Astrocyte (in vitro differentiated cells and primary cell): ENCODE measurements at regions not wholly inside any gene's neighbourhood (a gene's known extent, or its start where the extent isn't known, plus 50 kb on each side); places are given as distances from the start of the nearest gene placed in this dataset.

ENCODE experiments used
- DNase-seq: peaks from one replicate; pipeline ENCODE4 v3.0.0-alpha.2; 2010; ENCODE audit warnings: low read depth
- FAIRE-seq: peaks from 2 replicates; lab custom pipeline; 2011; peaks lifted over from hg19 to GRCh38; lab: Jason Lieb, UNC
- H2AFZ ChIP-seq: 2 replicates; pipeline ENCODE4 v1.6.0; 2012; ENCODE audit warnings: low read depth, low read length, inconsistent platforms
- H3K27ac ChIP-seq: 2 replicates; pipeline ENCODE4 v1.5.1; 2011; ENCODE audit warnings: low read depth, low read length, inconsistent platforms
- H3K27me3 ChIP-seq: 2 replicates; pipeline ENCODE4 v1.6.0; 2011; ENCODE audit warnings: low read length, inconsistent platforms; ENCODE audit not compliant: insufficient read depth
- H3K36me3 ChIP-seq: 2 replicates; pipeline ENCODE4 v1.5.1; 2011; ENCODE audit warnings: low read length, inconsistent platforms; ENCODE audit not compliant: insufficient read depth
- H3K4me1 ChIP-seq: 2 replicates; pipeline ENCODE4 v1.5.1; 2011; ENCODE audit warnings: low read length, inconsistent platforms; ENCODE audit not compliant: insufficient read depth
- H3K4me2 ChIP-seq: 2 replicates; pipeline ENCODE4 v1.6.0; 2012; ENCODE audit warnings: low read length, inconsistent platforms
- H3K4me3 ChIP-seq: 2 replicates; pipeline ENCODE4 v1.5.1; 2011; ENCODE audit warnings: low read depth, mild to moderate bottlenecking, low read length, inconsistent platforms; ENCODE audit not compliant: insufficient read depth
- H3K79me2 ChIP-seq: 2 replicates; pipeline ENCODE4 v1.6.0; 2012; ENCODE audit warnings: mild to moderate bottlenecking, low read length, inconsistent platforms; ENCODE audit not compliant: insufficient read depth
- H3K9ac ChIP-seq: 2 replicates; pipeline ENCODE4 v1.6.0; 2012; ENCODE audit warnings: mild to moderate bottlenecking, low read length, inconsistent platforms
- H3K9me3 ChIP-seq: 2 replicates; pipeline ENCODE4 v1.5.1; 2012; ENCODE audit warnings: low read depth, mild to moderate bottlenecking, low read length, inconsistent platforms; ENCODE audit not compliant: insufficient read depth
- H4K20me1 ChIP-seq: 2 replicates; pipeline ENCODE4 v1.6.0; 2012; ENCODE audit warnings: low read length, inconsistent platforms; ENCODE audit not compliant: insufficient read depth
- H3K27ac Mint-ChIP-seq: one replicate; pipeline ENCODE4 v1.8.0; 2021; ENCODE audit warnings: mild to moderate bottlenecking, mixed read lengths; ENCODE audit not compliant: unreplicated experiment
- H3K27me3 Mint-ChIP-seq: one replicate; pipeline ENCODE4 v1.8.0; 2021; ENCODE audit warnings: low read depth, mixed read lengths; ENCODE audit not compliant: unreplicated experiment
- H3K36me3 Mint-ChIP-seq: one replicate; pipeline ENCODE4 v1.8.0; 2021; ENCODE audit warnings: low read depth, mixed read lengths; ENCODE audit not compliant: unreplicated experiment
- H3K4me1 Mint-ChIP-seq: one replicate; pipeline ENCODE4 v1.8.0; 2021; ENCODE audit warnings: low read depth, mixed read lengths; ENCODE audit not compliant: unreplicated experiment
- H3K4me3 Mint-ChIP-seq: one replicate; pipeline ENCODE4 v1.8.0; 2021; ENCODE audit warnings: mild to moderate bottlenecking, moderate library complexity, mixed read lengths; ENCODE audit not compliant: unreplicated experiment
- H3K9me3 Mint-ChIP-seq: one replicate; pipeline ENCODE4 v1.8.0; 2021; ENCODE audit warnings: mild to moderate bottlenecking, mixed read lengths; ENCODE audit not compliant: unreplicated experiment
- CTCF ChIP-seq: IDR thresholded peaks from 2 replicates; pipeline ENCODE4 v1.5.1; 2011; ENCODE audit warnings: low read depth, mild to moderate bottlenecking, inconsistent platforms, low read length, moderate library complexity; ENCODE audit not compliant: insufficient read depth
- EZH2 ChIP-seq: IDR thresholded peaks from 2 replicates; pipeline ENCODE4 v1.6.1; 2012; ENCODE audit warnings: mild to moderate bottlenecking, low read length, inconsistent platforms; ENCODE audit not compliant: insufficient read depth

GRCh38 chr6:159513074-159513720 is 179.8 kb downstream of the SOD2 start:
- Histone ChIP-seq H3K4me2 (no peak overlapping the region), H3K27ac (no peak overlapping the region), H3K36me3 (no peaks in the 10 kb centered on the region), H3K4me3 (no peak overlapping the region), H3K4me1 (no peaks in the 10 kb centered on the region), H3K27me3 (no peaks in the 10 kb centered on the region), H3K79me2 (no peaks in the 10 kb centered on the region), H2AFZ (no peak overlapping the region), H4K20me1 (no peaks in the 10 kb centered on the region), H3K9me3 (no peaks in the 10 kb centered on the region), H3K9ac (no peak overlapping the region)
- no peaks in the 10 kb centered on the region for H3K36me3 Mint-ChIP-seq
- peaks cover 5% of the 10 kb centered on the region for H3K9me3 Mint-ChIP-seq
- TF ChIP-seq EZH2 = no peak
- no peak for TF ChIP-seq CTCF
- H3K27me3 Mint-ChIP-seq = peaks cover 16% of the 10 kb centered on the region
- H3K27ac Mint-ChIP-seq = no peak overlapping the region
- no peak for FAIRE-seq
- DNase-seq = no peak
- peaks cover 1% of the 10 kb centered on the region for H3K4me1 Mint-ChIP-seq
- H3K4me3 Mint-ChIP-seq = no peak overlapping the region

- H3K27me3 Mint-ChIP-seq = peaks cover 10% of the 10 kb centered on the region
- Histone ChIP-seq H4K20me1 (no peaks in the 10 kb centered on the region), H3K27ac (no peak overlapping the region), H3K4me3 (no peak overlapping the region), H3K9ac (no peak overlapping the region), H3K4me1 (no peaks in the 10 kb centered on the region), H3K4me2 (no peak overlapping the region), H3K9me3 (no peaks in the 10 kb centered on the region), H3K36me3 (no peaks in the 10 kb centered on the region), H2AFZ (no peak overlapping the region), H3K27me3 (no peaks in the 10 kb centered on the region), H3K79me2 (no peaks in the 10 kb centered on the region)
- no peaks in the 10 kb centered on the region for H3K36me3 Mint-ChIP-seq
- peaks cover 4% of the 10 kb centered on the region for H3K9me3 Mint-ChIP-seq
- TF ChIP-seq EZH2 (no peak), CTCF (no peak)
- no peak overlapping the region for H3K27ac Mint-ChIP-seq
- DNase-seq = no peak
- H3K4me3 Mint-ChIP-seq = no peak overlapping the region
- FAIRE-seq = no peak
- peaks cover 1% of the 10 kb centered on the region for H3K4me1 Mint-ChIP-seq
These were observed 180.5 kb downstream of the SOD2 start for GRCh38 chr6:159512571-159512970.

GRCh38 chr6:159512104-159512503 is 180.9 kb downstream of the SOD2 start:
- no peaks in the 10 kb centered on the region for H3K9me3 ChIP-seq
- no peak overlapping the region for H2AFZ ChIP-seq
- H3K27me3 Mint-ChIP-seq = peaks cover 6% of the 10 kb centered on the region
- no peak overlapping the region for H3K27ac Mint-ChIP-seq
- no peak overlapping the region for H3K4me2 ChIP-seq
- H3K4me1 Mint-ChIP-seq = peaks cover 1% of the 10 kb centered on the region
- no peaks in the 10 kb centered on the region for H3K27me3 ChIP-seq
- no peaks in the 10 kb centered on the region for H3K79me2 ChIP-seq
- DNase-seq (no peak), FAIRE-seq (no peak)
- no peak overlapping the region for H3K4me3 ChIP-seq
- TF ChIP-seq CTCF (no peak), EZH2 (no peak)
- no peaks in the 10 kb centered on the region for H3K4me1 ChIP-seq
- H3K9me3 Mint-ChIP-seq = peaks cover 4% of the 10 kb centered on the region
- H3K9ac ChIP-seq = no peak overlapping the region
- H3K36me3 Mint-ChIP-seq = no peaks in the 10 kb centered on the region
- no peaks in the 10 kb centered on the region for H3K36me3 ChIP-seq
- H3K27ac ChIP-seq = no peak overlapping the region
- no peaks in the 10 kb centered on the region for H4K20me1 ChIP-seq
- H3K4me3 Mint-ChIP-seq = no peak overlapping the region
